Liver (tissue), 3 donors: ENCODE measurements at regions not wholly inside any gene's neighbourhood (a gene's known extent, or its start where the extent isn't known, plus 50 kb on each side); places are given as distances from the start of the nearest gene placed in this dataset.

ENCODE experiments used
- ATF3 ChIP-seq: IDR thresholded peaks from 2 replicates; pipeline ENCODE4 v1.6.1; 2016; ENCODE audit warnings: antibody characterized with exemption
- EGR1 ChIP-seq, 2 donors: IDR thresholded peaks; 2 replicates each; pipeline ENCODE4 v1.6.1; 2016 to 2018; ENCODE audit warnings: antibody characterized with exemption in 2 of 2, low read depth in 2 of 2
- FOXA1 ChIP-seq: IDR thresholded peaks from 2 replicates; pipeline ENCODE4 v1.6.1; 2016; ENCODE audit warnings: antibody characterized with exemption
- GABPA ChIP-seq, 2 donors: IDR thresholded peaks in 1 of 2; conservative IDR thresholded peaks in 1 of 2; 2 replicates each; pipeline ENCODE4 v1.6.1; 2016; ENCODE audit warnings: antibody characterized with exemption in 2 of 2, mild to moderate bottlenecking in 1 of 2, moderate library complexity in 1 of 2
- SP1 ChIP-seq: IDR thresholded peaks from 2 replicates; pipeline ENCODE4 v1.6.1; 2018; ENCODE audit warnings: antibody characterized with exemption, mild to moderate bottlenecking
- TAF1 ChIP-seq: conservative IDR thresholded peaks from 2 replicates; pipeline ENCODE4 v1.6.1; 2016; ENCODE audit warnings: antibody characterized with exemption, mild to moderate bottlenecking
- TF ChIP-seq, protein P1 (sequence below): fragments of 150-350 bp; IDR thresholded peaks from 2 replicates; pipeline ENCODE4 v1.5.1; 2017; ENCODE audit warnings: improper control_type of control experiment, low read depth, low read length; ENCODE audit not compliant: missing input control
- TF ChIP-seq, protein P2 (sequence below): IDR thresholded peaks from 2 replicates; pipeline ENCODE4 v1.6.1; 2016; ENCODE audit warnings: antibody characterized with exemption
- TF ChIP-seq, protein P3 (sequence below): IDR thresholded peaks from 2 replicates; pipeline ENCODE4 v1.6.1; 2016; ENCODE audit warnings: antibody characterized with exemption
- donor health status: healthy.
- donor health status: healthy.

GRCh38 chr10:92753865-92754264 lies 64.1 kb downstream of the HHEX start:
- TF ChIP-seq SP1 (no peak), ATF3 (no peak), FOXA1 (no peak), GABPA (IDR thresholded peaks at IDR 0.05 in 1 of 2, conservative IDR thresholded peaks at IDR 0.05 in 1 of 2) (no peak), EGR1 (IDR thresholded peaks at IDR 0.05; ENCODE audit: low read depth in 2 of 2) (no peak), TAF1 (no peak)
- TF ChIP-seq, protein P1, sequence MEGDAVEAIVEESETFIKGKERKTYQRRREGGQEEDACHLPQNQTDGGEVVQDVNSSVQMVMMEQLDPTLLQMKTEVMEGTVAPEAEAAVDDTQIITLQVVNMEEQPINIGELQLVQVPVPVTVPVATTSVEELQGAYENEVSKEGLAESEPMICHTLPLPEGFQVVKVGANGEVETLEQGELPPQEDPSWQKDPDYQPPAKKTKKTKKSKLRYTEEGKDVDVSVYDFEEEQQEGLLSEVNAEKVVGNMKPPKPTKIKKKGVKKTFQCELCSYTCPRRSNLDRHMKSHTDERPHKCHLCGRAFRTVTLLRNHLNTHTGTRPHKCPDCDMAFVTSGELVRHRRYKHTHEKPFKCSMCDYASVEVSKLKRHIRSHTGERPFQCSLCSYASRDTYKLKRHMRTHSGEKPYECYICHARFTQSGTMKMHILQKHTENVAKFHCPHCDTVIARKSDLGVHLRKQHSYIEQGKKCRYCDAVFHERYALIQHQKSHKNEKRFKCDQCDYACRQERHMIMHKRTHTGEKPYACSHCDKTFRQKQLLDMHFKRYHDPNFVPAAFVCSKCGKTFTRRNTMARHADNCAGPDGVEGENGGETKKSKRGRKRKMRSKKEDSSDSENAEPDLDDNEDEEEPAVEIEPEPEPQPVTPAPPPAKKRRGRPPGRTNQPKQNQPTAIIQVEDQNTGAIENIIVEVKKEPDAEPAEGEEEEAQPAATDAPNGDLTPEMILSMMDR = no peak
- TF ChIP-seq, protein P2, sequence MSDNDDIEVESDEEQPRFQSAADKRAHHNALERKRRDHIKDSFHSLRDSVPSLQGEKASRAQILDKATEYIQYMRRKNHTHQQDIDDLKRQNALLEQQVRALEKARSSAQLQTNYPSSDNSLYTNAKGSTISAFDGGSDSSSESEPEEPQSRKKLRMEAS = no peak
- TF ChIP-seq, protein P3, sequence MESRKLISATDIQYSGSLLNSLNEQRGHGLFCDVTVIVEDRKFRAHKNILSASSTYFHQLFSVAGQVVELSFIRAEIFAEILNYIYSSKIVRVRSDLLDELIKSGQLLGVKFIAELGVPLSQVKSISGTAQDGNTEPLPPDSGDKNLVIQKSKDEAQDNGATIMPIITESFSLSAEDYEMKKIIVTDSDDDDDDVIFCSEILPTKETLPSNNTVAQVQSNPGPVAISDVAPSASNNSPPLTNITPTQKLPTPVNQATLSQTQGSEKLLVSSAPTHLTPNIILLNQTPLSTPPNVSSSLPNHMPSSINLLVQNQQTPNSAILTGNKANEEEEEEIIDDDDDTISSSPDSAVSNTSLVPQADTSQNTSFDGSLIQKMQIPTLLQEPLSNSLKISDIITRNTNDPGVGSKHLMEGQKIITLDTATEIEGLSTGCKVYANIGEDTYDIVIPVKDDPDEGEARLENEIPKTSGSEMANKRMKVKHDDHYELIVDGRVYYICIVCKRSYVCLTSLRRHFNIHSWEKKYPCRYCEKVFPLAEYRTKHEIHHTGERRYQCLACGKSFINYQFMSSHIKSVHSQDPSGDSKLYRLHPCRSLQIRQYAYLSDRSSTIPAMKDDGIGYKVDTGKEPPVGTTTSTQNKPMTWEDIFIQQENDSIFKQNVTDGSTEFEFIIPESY = no peak
